ENCODE measurements at regions not wholly inside any gene's neighbourhood (a gene's known extent, or its start where the extent isn't known, plus 50 kb on each side); places are given as distances from the start of the nearest gene placed in this dataset.

GRCh38 chr2:10971888-10972260 lies 60.1 kb downstream of the KCNF1 start:
- TF ChIP-seq CTCF (conservative IDR thresholded peaks at IDR 0.05) (no peak), ZFX (IDR thresholded peaks at IDR 0.05) (no peak)
- H3K27ac ChIP-seq = no peak overlapping the region

DNA sequence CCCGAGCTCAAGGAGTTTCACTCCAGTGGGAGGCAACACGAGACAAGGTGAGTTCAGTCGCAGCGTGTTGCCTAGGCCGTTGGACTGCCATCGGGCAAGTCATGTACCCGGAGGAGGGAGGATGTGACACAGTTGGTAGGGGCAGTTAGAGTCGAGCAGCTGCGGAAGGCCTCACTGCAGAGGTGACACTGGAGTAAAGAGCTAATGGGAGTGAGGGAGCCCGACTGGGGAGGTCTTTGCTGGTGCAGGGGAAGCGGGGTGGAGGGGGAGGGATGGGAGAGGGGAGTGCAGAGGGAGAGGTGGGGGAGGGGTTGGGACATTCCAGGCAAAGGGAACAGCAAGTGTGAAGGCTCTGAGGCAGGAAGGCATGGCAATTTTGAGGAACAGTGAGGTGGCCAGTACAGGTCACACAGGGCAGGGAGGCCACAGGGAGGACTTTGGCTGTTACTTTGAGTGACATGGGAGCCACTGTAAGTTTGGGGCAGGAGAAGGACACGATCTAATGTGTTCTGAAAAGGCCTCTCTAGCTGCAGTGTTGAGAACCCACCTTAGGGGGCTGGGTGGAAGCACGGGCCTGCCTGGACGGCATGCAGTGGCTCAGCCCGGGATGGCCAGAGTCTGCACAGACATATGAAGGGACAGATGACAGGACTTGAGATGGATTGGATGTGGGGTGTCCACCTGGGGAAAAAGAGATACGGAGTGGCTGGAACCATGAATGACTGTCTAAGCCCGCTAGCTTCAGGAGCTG lies 61.1 kb downstream of the KCNF1 start:
- TF ChIP-seq ZFX (IDR thresholded peaks at IDR 0.05) (no peak), CTCF (conservative IDR thresholded peaks at IDR 0.05) (no peak)
- no peak overlapping the region for H3K27ac ChIP-seq

- no peak for TF ChIP-seq ZFX (IDR thresholded peaks at IDR 0.05)
- TF ChIP-seq CTCF (conservative IDR thresholded peaks at IDR 0.05) = no peak
- H3K27ac ChIP-seq = no peak overlapping the region
These were observed 62.0 kb downstream of the KCNF1 start for GRCh38 chr2:10973766-10974165.

DNA sequence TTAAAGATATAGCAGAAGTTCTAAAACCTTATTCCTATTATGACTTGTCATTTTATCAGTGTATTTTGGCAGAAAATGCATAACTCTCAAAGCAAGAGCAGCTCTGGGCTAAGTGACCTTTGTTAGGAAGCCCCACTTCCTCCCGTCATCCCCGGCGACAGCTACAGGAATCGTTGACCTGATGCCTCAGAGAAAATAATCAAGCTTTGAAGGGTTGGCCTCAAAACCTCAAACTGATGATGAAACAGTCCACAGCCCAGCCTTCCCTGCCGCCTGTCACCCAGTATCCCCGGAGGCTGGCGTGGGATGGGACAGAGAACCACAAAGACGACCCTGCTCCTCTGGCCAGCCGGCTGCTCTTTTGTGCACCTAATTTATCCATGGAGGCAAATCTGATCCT lies 65.3 kb downstream of the KCNF1 start:
- no peak overlapping the region for H3K27ac ChIP-seq
- no peak for TF ChIP-seq CTCF (conservative IDR thresholded peaks at IDR 0.05)
- no peak for TF ChIP-seq ZFX (IDR thresholded peaks at IDR 0.05)

- no peak for TF ChIP-seq ZFX (IDR thresholded peaks at IDR 0.05)
- TF ChIP-seq CTCF (conservative IDR thresholded peaks at IDR 0.05) = no peak
- H3K27ac ChIP-seq = no peak overlapping the region
These were observed 65.9 kb downstream of the KCNF1 start for GRCh38 chr2:10977621-10978020.

DNA sequence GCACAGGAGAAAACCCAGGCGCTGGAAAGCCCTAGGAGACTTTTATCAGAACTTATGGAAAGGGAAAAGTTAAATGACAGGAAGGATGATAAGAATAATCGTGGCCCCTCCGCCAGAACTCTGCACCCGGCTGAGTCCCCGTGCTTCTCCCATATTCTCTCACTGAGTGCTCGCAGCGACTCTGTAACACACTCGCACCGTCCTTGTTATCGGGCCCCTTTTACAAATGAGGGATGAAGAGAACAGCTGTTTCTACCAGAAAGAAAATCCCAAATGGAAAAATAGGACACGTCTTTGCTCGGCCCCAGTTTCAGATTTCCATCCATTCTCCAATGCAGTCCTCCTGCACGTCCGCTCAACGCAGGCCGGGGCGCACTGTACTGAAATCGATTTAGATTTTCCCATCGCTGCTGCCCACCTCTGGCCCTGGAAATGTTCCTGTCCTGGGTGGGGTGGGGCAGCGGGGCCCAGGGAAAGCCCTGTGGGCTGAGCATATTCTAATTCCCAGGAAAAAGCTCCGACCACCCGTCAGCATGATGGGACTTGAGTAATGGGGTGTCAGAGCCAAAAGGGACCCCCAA lies 66.4 kb downstream of the KCNF1 start:
- H3K27ac ChIP-seq = no peak overlapping the region
- TF ChIP-seq CTCF (conservative IDR thresholded peaks at IDR 0.05) (no peak), ZFX (IDR thresholded peaks at IDR 0.05) (no peak)

DNA sequence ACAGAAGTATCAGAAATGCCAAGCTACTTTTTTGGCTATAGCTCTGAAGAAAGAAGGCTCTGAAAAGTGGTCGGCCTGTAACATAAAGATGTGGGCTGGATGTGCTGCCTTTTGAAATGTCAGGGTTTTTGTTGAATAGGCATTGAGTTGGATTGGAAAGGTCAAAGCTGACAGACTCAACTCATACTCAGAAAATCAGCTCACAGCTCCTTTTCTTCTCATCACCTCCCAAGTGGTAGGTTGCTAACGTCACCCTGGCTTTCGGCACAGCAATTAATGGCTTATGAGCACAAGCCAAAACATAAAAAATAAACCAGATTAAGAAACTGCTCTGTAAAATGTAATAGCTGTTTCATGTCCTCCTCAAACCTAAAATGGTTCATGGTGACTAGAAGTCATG lies 68.3 kb downstream of the KCNF1 start:
- H3K27ac ChIP-seq = no peak overlapping the region
- no peak for TF ChIP-seq CTCF (conservative IDR thresholded peaks at IDR 0.05)
- no peak for TF ChIP-seq ZFX (IDR thresholded peaks at IDR 0.05)

All from C4-2B (cell line).